ENCODE measurements at regions not wholly inside any gene's neighbourhood (a gene's known extent, or its start where the extent isn't known, plus 50 kb on each side); places are given as distances from the start of the nearest gene placed in this dataset.

DNA sequence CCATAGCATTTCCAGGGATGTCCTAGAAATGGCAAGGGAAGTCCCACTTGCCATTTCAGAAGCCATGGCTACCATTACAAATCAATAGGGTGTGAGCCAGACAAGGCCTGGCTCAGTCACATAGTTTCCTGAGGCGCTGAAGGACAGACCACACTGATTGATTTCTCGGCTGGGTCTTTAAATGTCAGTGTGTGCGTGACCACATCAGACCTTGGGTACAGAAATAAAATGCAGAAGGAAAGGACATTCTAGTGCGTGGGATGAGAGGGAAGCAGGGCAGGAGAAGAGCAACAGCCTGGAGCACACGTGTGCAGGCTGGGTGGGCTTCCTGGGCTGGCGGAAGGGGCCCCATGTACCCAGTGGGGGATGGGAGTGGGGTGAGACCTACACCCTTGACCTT is 58.7 kb upstream of the LYRM9 start:
- TF ChIP-seq, protein P1, sequence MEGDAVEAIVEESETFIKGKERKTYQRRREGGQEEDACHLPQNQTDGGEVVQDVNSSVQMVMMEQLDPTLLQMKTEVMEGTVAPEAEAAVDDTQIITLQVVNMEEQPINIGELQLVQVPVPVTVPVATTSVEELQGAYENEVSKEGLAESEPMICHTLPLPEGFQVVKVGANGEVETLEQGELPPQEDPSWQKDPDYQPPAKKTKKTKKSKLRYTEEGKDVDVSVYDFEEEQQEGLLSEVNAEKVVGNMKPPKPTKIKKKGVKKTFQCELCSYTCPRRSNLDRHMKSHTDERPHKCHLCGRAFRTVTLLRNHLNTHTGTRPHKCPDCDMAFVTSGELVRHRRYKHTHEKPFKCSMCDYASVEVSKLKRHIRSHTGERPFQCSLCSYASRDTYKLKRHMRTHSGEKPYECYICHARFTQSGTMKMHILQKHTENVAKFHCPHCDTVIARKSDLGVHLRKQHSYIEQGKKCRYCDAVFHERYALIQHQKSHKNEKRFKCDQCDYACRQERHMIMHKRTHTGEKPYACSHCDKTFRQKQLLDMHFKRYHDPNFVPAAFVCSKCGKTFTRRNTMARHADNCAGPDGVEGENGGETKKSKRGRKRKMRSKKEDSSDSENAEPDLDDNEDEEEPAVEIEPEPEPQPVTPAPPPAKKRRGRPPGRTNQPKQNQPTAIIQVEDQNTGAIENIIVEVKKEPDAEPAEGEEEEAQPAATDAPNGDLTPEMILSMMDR (IDR thresholded peaks at IDR 0.05): no peak
- no peak for TF ChIP-seq POLR2AphosphoS5 (IDR thresholded peaks at IDR 0.05)

All from stomach (tissue), 4 donors.